ENCODE measurements at regions not wholly inside any gene's neighbourhood (a gene's known extent, or its start where the extent isn't known, plus 50 kb on each side); places are given as distances from the start of the nearest gene placed in this dataset.
A peak's percentile ranks its signal among the peaks of the same experiment; 100 is the strongest.
"Not testable (repeated sequence)": the region's sequence is repeated elsewhere in the genome, so short reads cannot be mapped to it uniquely, and the experiment has no call there.

GRCh38 chr5:102678267-102679058 lies 76.6 kb upstream of the PAM start:
- TF ChIP-seq, protein P1, sequence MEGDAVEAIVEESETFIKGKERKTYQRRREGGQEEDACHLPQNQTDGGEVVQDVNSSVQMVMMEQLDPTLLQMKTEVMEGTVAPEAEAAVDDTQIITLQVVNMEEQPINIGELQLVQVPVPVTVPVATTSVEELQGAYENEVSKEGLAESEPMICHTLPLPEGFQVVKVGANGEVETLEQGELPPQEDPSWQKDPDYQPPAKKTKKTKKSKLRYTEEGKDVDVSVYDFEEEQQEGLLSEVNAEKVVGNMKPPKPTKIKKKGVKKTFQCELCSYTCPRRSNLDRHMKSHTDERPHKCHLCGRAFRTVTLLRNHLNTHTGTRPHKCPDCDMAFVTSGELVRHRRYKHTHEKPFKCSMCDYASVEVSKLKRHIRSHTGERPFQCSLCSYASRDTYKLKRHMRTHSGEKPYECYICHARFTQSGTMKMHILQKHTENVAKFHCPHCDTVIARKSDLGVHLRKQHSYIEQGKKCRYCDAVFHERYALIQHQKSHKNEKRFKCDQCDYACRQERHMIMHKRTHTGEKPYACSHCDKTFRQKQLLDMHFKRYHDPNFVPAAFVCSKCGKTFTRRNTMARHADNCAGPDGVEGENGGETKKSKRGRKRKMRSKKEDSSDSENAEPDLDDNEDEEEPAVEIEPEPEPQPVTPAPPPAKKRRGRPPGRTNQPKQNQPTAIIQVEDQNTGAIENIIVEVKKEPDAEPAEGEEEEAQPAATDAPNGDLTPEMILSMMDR (IDR thresholded peaks at IDR 0.05; ENCODE audit: unreplicated experiment), result no peak
- DNase-seq (ENCODE audit: low spot score, unreplicated experiment), result no peak
- H3K27ac Mint-ChIP-seq, result no peak overlapping the region
- H3K9me3 Mint-ChIP-seq (ENCODE audit: low read depth), result no peaks in the 10 kb centered on the region
- no peaks in the 10 kb centered on the region for H3K36me3 Mint-ChIP-seq (ENCODE audit: insufficient read depth)
- H3K4me1 Mint-ChIP-seq (ENCODE audit: low read depth), result peaks cover 2% of the 10 kb centered on the region
- no peaks in the 10 kb centered on the region for H3K27me3 Mint-ChIP-seq
- H3K4me3 Mint-ChIP-seq (ENCODE audit: low read depth), result no peak overlapping the region

DNA sequence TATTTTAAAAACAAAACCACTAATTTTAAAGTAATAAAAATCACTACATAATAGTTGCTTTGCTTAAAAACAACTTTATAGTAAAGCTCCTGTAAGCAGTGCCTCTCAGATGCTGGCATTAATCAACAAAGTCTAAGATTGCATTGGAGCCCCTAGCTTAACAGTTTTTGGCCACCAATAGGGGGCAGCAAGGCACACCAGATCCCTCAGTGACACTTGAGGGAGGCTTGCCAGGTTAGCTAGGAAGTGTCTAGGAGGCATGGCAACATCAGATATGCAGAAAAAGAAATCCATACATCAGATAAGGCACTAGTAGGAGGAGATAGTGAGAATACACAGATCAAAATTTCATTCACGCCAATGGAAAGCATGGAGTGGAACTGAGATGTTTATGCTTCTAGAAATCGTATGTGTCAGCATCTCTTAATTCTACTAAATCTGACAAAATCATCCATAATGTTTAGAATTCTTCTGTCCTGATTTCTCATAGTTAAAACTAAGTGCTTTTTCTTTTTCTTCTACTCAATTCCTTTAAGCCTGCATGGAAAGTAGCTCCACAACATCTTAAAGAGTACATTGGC lies 73.6 kb upstream of the PAM start:
- no peak overlapping the region for H3K27ac Mint-ChIP-seq
- H3K27me3 Mint-ChIP-seq, result no peaks in the 10 kb centered on the region
- TF ChIP-seq, protein P1 (IDR thresholded peaks at IDR 0.05; ENCODE audit: unreplicated experiment), result peak; percentile 90
- H3K9me3 Mint-ChIP-seq (ENCODE audit: low read depth), result peaks cover 3% of the 10 kb centered on the region
- DNase-seq (ENCODE audit: low spot score, unreplicated experiment), result peak; percentile 22
- no peaks in the 10 kb centered on the region for H3K36me3 Mint-ChIP-seq (ENCODE audit: insufficient read depth)
- no peak overlapping the region for H3K4me3 Mint-ChIP-seq (ENCODE audit: low read depth)
- H3K4me1 Mint-ChIP-seq (ENCODE audit: low read depth), result peaks cover 2% of the 10 kb centered on the region

DNA sequence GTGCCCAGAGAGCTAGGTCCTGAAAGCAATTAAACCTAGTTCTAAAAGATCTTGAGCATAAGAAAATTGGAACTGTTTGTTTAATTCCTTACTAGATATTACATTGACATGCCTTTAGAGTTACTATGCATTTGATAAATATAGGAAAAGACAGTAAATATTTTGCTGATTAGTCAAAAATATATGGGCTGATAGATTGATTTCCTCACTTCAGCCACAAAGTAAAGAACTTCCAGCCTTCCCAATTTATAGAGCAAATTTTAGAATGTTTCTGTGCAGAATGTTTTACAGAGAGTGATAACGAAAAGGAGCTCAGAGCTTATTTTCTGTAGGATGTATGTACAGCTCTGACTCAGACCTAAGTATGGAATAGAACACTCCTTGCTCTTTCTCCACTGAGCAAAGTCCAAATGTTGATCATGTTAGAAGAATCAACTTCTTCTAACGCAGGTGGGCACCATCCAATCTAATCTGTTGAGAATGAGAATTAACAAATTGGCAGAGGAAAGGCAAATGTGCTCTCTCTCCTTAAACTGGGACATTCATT lies 72.9 kb upstream of the PAM start:
- Mint-ChIP-seq H3K4me1 (ENCODE audit: low read depth) (peaks cover 2% of the 10 kb centered on the region), H3K9me3 (ENCODE audit: low read depth) (peaks cover 8% of the 10 kb centered on the region), H3K27ac (no peak overlapping the region), H3K4me3 (ENCODE audit: low read depth) (no peak overlapping the region), H3K36me3 (ENCODE audit: insufficient read depth) (peaks cover 1% of the 10 kb centered on the region), H3K27me3 (no peaks in the 10 kb centered on the region)
- no peak for DNase-seq (ENCODE audit: low spot score, unreplicated experiment)
- TF ChIP-seq, protein P1 (IDR thresholded peaks at IDR 0.05; ENCODE audit: unreplicated experiment), result no peak

GRCh38 chr5:102688076-102688475 lies 67.0 kb upstream of the PAM start:
- not testable (repeated sequence) for H3K27ac Mint-ChIP-seq; H3K36me3 Mint-ChIP-seq (ENCODE audit: insufficient read depth); H3K4me3 Mint-ChIP-seq (ENCODE audit: low read depth); H3K4me1 Mint-ChIP-seq (ENCODE audit: low read depth); DNase-seq (ENCODE audit: low spot score, unreplicated experiment); H3K27me3 Mint-ChIP-seq
- peaks cover 16% of the 10 kb centered on the region for H3K9me3 Mint-ChIP-seq (ENCODE audit: low read depth)

GRCh38 chr5:102688581-102689342 lies 66.3 kb upstream of the PAM start:
- H3K9me3 Mint-ChIP-seq (ENCODE audit: low read depth), result peaks cover 16% of the 10 kb centered on the region
- not testable (repeated sequence) for H3K4me3 Mint-ChIP-seq (ENCODE audit: low read depth); DNase-seq (ENCODE audit: low spot score, unreplicated experiment); H3K27ac Mint-ChIP-seq; H3K4me1 Mint-ChIP-seq (ENCODE audit: low read depth); H3K36me3 Mint-ChIP-seq (ENCODE audit: insufficient read depth); H3K27me3 Mint-ChIP-seq

GRCh38 chr5:102690910-102691309 lies 64.2 kb upstream of the PAM start:
- H3K9me3 Mint-ChIP-seq (ENCODE audit: low read depth), result peaks cover 16% of the 10 kb centered on the region
- no peaks in the 10 kb centered on the region for H3K4me1 Mint-ChIP-seq (ENCODE audit: low read depth)
- TF ChIP-seq, protein P1 (IDR thresholded peaks at IDR 0.05; ENCODE audit: unreplicated experiment), result no peak
- H3K4me3 Mint-ChIP-seq (ENCODE audit: low read depth), result no peak overlapping the region
- DNase-seq (ENCODE audit: low spot score, unreplicated experiment), result no peak
- no peaks in the 10 kb centered on the region for H3K27me3 Mint-ChIP-seq
- H3K36me3 Mint-ChIP-seq (ENCODE audit: insufficient read depth), result peaks cover 1% of the 10 kb centered on the region
- no peak overlapping the region for H3K27ac Mint-ChIP-seq

All from progenitor cell of endocrine pancreas (in vitro differentiated cells).